ENCODE measurements at regions not wholly inside any gene's neighbourhood (a gene's known extent, or its start where the extent isn't known, plus 50 kb on each side); places are given as distances from the start of the nearest gene placed in this dataset.

DNA sequence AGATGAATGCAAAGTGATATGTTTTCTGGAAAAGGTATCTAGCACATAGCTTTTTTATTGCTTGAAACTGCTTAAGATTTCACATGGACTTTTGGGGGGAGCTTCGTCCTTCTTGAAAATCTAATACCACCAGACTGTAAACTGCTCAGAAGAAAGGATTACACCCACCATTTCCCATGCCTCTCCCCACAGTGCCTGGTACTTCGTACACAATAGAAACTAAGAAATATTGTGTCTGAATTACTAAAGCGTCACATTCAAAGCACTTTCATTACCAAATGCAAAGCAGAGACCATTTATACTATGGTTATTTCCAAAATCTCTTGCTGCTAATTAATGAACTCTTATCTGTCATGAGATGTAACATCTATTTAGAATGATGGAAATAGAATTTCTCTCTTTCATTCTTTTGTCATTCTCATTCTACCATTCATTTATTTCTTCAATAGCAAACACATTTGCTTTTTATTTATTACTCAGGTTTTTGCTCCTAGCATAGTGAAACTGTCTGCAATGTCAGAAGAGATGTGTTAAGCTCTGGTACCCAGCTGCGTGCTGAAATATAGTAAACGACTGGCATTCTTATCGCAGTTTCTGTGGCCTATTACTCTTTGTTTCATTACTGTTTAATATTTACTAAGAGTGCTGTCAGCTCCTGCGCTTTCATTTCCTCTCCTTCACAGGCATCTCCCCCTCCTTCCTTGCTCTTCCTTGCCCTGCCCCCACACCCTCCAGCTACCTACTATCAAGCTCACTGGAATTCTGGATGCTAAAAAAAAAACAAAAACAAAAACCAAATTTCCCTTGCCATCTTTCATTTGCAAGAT, 51.4 kb upstream of the RAPGEF2 start:
- no peaks in the 10 kb centered on the region for H3K9me3 ChIP-seq
- no peaks in the 10 kb centered on the region for H3K36me3 ChIP-seq
- H3K27me3 ChIP-seq, result peaks cover 4% of the 10 kb centered on the region
- H3K4me3 ChIP-seq, result no peak overlapping the region
- H3K4me1 ChIP-seq, result peaks cover 5% of the 10 kb centered on the region
- H3K27ac ChIP-seq, result no peak overlapping the region
- TF ChIP-seq POLR2A (IDR thresholded peaks at IDR 0.05) (no peak), EP300 (IDR thresholded peaks at IDR 0.05) (no peak), POLR2AphosphoS5 (IDR thresholded peaks at IDR 0.05) (no peak)
- TF ChIP-seq, protein P1, sequence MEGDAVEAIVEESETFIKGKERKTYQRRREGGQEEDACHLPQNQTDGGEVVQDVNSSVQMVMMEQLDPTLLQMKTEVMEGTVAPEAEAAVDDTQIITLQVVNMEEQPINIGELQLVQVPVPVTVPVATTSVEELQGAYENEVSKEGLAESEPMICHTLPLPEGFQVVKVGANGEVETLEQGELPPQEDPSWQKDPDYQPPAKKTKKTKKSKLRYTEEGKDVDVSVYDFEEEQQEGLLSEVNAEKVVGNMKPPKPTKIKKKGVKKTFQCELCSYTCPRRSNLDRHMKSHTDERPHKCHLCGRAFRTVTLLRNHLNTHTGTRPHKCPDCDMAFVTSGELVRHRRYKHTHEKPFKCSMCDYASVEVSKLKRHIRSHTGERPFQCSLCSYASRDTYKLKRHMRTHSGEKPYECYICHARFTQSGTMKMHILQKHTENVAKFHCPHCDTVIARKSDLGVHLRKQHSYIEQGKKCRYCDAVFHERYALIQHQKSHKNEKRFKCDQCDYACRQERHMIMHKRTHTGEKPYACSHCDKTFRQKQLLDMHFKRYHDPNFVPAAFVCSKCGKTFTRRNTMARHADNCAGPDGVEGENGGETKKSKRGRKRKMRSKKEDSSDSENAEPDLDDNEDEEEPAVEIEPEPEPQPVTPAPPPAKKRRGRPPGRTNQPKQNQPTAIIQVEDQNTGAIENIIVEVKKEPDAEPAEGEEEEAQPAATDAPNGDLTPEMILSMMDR (IDR thresholded peaks at IDR 0.05), result no peak
- DNase-seq (ENCODE audit: low spot score in 2 of 2), result no peak
- WGBS, result 52% methylated on average over 7 of the region's 7 CpGs

DNA sequence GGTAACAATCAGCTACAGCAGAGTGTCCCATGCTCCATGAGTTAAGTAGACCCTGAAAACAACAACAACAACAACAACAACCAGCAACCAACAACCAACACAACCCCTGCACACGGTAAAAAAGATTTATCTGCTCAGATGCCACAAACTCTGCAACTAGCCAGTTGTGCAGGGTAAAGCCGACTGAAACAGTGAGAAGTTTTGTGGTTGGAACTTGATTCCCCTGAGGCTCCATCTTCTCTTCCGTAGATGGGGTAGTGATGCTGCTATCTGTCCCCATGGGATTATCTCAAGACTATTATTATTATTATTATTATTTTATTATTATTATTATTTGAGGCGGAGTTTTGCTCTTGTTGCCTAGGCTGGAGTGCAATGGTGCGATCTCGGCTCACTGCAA, 50.6 kb upstream of the RAPGEF2 start:
- H3K36me3 ChIP-seq, result no peaks in the 10 kb centered on the region
- peaks cover 4% of the 10 kb centered on the region for H3K27me3 ChIP-seq
- no peak for TF ChIP-seq POLR2AphosphoS5 (IDR thresholded peaks at IDR 0.05)
- TF ChIP-seq EP300 (IDR thresholded peaks at IDR 0.05), result no peak
- TF ChIP-seq, protein P1 (IDR thresholded peaks at IDR 0.05), result no peak
- no peak for TF ChIP-seq POLR2A (IDR thresholded peaks at IDR 0.05)
- H3K4me3 ChIP-seq, result no peak overlapping the region
- 85% methylated on average over 6 of the region's 6 CpGs for WGBS
- H3K9me3 ChIP-seq, result no peaks in the 10 kb centered on the region
- DNase-seq (ENCODE audit: low spot score in 2 of 2), result no peak
- H3K27ac ChIP-seq, result no peak overlapping the region
- H3K4me1 ChIP-seq, result peaks cover 5% of the 10 kb centered on the region
